ENCODE measurements at regions not wholly inside any gene's neighbourhood (a gene's known extent, or its start where the extent isn't known, plus 50 kb on each side); places are given as distances from the start of the nearest gene placed in this dataset.

- no peak for DNase-seq
Observed at GRCh38 chr1:195328102-195328501, 1280.1 kb downstream of the KCNT2 start.

DNA sequence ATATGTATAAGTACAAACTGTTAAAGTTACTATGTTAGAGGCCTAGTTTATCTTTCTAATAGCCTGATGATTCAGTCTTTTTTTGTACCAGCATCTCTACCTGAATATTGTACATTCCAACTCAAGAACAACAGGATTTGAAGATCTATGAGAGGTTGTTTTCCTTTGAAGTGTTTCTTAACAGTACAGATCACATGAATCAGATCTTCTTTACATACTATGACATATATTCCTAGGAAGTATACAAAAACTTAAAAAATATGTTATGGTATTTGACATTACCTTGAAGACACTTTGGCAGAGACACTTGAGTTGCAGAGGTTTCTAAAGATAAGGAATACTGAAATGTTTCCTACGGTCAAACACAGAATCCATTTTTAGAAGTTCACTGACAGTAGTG lies 1280.9 kb downstream of the KCNT2 start:
- DNase-seq: no peak

DNA sequence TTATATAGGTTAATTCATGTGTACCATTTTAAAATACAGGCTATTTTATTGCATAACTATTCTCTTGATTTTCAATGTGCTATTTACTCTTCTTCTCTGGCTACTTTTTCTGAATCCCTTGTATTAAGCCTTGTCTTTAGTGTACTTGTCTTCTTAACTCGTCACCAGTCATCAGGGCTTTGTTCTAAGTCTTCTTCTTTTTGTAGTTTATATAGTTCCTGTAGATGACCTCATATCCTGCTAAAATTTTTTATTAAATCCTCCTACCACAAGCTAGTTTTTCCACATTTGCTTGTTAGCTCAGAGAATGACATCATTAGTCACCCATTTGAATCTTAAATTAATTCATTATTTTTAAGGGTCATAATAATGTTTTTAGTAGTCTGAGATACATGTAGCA lies 1281.9 kb downstream of the KCNT2 start:
- DNase-seq: no peak

GRCh38 chr1:195325181-195325580 lies 1283.1 kb downstream of the KCNT2 start:
- DNase-seq: no peak

GRCh38 chr1:195306281-195306680 lies 1302.0 kb downstream of the KCNT2 start:
- DNase-seq: no peak

GRCh38 chr1:195294911-195295310 lies 1313.3 kb downstream of the KCNT2 start:
- no peak for DNase-seq

- DNase-seq: no peak
Observed at GRCh38 chr1:195278644-195279043, 1329.6 kb downstream of the KCNT2 start.

DNA sequence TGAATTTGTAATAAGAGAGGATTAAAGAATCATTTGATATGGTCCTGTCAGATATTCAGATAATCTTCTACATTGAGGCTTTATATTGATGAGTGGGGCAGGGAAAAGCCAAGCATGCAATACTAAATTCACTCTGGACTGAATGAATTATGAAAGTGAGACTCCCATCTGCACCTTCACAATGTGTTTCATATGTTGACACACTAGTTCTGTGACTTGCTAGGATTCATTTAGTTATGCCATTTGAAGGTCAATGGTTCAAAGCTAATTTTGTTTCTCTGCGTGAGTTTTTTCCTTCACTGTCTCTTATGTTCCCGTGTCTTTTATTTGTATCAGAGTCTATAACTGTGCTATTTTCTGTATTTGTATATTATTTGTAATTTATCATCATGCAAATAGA lies 1332.5 kb downstream of the KCNT2 start:
- no peak for DNase-seq

GRCh38 chr1:195251900-195252299 lies 1356.3 kb downstream of the KCNT2 start:
- no peak for DNase-seq

DNA sequence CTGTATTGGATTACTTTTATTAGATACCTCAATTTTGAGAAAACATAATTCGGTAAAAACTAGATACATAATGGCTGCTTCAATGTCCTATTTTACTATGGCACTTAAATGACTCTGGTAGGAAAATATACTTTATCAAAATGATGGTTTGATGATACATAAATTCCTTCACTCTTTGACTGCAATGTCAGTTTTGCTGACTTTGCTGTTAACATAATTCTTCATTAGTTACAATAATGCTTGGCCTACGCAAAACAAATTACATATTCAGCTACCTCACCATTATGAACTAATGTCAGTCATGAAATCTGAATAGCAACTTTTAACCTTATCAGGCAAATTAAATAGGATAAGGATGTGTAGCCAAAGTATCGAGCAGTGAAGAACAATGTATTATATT lies 1364.7 kb downstream of the KCNT2 start:
- DNase-seq: no peak

DNA sequence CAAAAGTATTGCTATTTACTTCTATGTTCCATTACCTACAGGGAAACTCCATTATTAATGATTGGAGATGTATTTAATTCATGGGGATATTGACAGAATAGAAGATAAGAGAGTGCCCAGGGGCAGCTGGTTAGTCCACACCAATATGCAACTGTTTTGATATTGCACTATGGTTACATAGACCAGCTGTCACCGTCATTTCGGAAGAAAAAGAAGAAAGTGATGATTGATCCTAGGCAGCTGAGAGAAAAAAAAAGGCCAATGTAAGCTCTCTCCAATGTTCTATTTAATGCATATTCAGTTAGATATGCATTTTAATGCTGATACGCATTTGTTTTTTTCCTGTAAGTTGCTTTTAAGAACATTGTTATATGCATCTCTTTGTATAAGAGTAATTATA lies 1367.2 kb downstream of the KCNT2 start:
- DNase-seq: no peak

DNA sequence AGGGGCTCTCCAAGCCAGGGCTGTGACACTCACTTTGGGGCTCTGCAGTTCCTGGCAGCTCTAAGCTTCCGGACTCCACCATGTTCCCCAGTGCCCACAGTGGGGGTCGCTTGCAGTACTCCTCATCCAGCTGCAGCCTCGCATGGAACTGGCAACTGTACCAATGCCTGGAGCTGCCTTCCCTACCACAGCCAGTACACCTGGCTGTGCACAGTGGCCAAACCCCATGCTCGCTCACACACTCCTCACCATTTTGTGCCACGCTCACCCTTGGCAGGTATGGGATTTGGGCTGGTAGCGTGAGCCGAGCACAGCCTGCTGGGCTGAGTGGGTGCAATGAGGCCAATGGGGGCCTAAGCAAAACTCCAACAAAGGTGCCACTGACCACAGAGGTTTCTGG lies 1369.9 kb downstream of the KCNT2 start:
- no peak for DNase-seq

DNA sequence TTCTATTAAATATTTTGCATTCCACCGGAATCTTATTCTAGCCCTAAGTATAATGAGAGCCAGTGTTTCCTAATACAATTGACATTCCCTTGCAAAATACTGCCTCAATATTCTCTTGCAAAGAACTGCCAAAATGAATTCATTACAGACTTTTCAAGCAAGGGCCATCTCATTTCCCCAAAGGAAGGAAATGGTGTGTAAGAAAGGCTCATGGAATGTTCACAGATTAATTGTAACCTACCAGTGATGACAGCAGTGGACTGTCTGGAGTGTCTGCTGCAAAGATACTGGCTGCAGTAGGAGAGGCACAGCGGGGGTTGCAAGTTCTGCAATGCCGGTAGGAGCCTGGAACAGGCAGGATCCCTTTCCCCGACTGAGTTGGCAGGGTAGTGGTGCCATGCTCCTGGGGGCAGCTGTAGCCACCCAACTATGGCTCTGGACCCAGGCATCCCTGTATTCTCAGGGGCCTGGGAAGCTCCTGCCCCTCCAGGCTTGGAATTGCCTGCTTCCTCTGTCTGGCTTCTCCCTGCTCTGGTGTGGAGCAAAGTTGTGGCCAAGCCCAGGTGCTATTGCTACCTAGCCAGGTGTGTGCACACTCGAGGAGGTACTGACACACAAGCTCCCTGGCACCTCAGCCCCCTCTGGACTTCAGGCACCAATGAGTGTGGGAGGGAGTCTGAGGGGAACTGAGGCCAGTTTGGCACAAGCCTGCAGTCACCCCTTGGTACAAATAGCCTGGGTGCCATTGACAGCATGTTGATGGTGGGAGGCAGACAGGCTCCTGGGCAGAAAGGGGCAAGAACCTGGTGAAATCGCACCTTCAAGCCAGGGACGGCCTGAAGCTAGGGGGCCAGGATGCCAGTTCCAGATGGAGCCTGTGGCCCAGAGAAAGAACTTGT lies 1371.0 kb downstream of the KCNT2 start:
- no peak for DNase-seq

DNA sequence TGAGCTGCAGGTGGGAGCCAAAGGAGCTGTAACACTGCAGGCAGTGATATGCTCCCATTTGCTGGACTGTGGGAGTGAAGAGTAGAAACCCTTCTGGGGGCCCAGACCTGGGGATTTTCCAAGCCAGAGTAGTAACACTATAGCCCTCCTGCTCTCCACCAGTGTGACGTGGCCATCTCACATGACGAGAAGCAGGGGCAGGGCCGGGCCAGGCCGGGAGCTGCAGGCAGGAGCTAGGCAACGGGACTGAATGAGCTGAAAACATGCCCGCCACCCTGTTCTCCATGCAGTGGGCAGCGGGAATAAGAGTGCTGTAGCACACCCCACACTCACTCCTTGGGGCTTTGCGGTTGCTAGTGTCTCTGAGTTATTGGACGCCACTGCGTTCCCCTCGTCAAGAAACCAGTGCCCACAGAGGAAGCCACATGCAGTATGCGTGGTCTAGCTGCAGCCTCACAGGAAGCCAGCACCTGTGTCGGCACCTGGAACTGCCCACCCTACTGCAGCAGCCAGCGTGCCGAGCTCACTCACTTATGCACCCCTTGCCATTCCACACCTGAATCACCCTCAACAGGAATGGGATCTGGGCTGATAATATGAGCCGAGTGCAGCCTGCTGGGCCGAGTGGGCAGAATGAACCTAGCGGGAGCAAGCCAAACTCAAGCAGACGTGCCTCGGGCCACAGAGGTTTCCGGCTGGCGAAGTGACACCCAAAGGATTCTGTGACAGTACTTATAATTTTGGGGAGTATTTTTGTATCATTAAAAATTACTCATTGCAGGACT lies 1389.6 kb downstream of the KCNT2 start:
- DNase-seq: no peak

DNA sequence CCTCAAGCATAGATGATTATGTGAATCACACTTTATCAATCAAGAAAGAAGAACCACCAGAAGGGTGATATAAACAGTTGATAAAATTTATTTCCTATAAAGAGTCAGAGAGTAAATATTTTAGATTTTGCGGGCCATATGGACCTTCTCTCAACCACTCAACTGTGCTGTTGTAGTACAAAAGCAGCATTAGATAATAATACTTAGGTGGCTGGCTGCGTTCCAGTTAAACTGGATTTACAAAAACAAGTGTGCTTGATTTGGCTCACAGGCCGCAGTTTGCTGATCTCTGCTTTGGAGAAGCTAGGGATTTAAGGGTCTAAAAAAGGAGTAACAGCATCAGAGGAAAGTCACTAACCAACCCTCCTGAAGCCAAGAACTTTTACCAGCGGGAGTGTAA lies 1406.0 kb downstream of the KCNT2 start:
- DNase-seq: no peak

DNA sequence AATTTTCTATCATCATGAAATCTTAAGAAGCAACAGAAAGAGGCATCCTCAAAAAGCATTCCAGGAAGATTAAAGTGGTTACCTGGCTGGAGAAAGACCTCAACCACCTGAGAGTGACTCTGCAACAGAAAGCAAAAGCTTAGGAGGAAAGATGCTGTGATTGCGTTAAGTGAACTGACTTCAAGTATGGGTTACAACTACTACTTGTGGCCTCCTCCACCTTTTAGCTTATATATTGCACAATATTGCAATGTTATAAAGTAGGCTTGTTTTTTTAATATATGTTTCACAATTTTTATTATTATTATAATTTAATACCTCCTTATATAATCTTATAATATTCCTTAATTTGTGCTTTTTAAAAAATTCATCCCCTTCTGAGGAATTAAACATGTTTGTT lies 1407.5 kb downstream of the KCNT2 start:
- no peak for DNase-seq

DNA sequence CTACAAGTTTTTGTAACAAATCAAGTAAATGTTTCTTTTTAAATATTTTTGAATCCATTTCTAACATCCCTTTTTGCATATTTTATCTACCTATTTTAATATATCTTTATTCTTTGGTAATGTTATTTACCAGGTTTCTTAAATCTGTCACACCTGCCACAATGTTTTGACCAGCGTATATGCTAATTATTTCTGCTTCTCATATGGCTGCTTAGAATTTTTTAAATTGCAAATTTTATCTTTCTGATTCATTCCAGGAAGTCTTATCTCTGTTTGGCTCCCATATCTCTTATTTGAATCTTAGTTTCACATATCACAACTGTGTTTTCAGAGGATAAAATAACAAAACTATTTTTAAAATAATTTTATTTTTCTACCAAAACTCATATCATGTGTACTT lies 1411.1 kb downstream of the KCNT2 start:
- no peak for DNase-seq

DNA sequence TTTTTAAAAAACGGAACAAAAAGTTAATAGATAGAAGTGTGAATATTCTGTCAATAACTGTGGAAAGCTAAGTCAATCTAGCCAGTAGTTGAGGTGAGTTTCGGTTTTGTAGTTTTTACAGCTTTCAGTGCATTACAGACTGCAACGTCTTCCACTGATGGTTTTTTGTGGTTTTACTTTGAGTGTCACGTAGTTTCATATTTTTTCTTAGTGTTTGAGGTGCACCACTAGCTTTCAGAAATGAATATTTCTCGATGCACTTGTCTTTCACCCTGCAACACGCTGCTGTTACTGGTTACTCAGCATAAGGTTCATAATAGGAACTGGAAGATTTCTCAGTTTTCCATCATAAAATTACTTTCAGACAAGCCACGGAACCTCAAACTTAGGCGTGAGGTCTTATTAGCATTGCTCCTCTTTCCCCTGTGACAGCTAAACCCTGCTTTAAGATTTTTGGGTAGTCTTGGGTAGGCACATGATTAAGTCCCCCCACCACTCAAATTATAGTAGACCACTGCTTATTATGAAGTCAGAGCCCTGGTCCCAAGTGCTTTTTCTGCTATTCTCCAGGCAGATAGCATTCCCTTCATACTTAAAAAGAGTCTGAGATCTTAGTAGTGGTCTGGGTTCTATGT lies 1412.7 kb downstream of the KCNT2 start:
- DNase-seq: peak; percentile 10

DNA sequence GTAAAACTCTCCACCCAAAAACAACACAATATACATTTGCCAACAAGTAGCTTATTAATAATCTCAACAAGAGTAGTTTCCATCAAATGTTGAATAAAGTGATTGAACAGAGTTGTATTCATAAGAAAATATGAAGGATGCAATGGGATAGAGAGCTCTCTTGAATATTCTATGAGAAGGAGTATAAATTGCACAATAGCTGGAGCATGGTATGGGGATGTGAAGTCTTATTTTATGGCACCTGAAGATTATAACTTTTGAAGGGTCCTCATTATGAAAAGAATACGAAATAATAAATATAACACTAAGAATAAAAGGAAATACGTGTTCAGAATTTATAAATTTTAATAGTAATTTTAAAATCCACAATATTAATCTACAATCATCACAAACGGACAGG lies 1415.1 kb downstream of the KCNT2 start:
- no peak for DNase-seq

- no peak for DNase-seq
Observed at GRCh38 chr1:195188821-195189220, 1419.4 kb downstream of the KCNT2 start.

DNA sequence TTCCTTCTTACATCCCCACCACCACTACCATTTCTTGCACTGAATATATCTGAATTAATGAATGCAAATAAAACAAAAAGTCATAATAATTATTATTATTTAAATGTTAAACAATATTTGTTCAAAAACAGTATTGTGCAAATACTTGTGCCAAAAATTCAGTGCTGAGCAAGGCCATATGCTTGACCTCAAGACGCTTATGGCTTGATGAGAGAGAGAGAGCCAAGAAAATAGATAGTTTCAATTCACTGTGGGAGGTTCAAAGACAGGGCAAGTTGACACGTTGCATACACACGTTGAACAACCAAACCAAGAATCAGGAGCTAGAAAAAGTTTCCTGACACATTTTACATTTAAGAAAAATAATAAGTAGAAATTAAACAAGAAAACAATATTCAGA lies 1421.7 kb downstream of the KCNT2 start:
- no peak for DNase-seq

- DNase-seq: no peak
Observed at GRCh38 chr1:195185736-195186135, 1422.5 kb downstream of the KCNT2 start.

DNA sequence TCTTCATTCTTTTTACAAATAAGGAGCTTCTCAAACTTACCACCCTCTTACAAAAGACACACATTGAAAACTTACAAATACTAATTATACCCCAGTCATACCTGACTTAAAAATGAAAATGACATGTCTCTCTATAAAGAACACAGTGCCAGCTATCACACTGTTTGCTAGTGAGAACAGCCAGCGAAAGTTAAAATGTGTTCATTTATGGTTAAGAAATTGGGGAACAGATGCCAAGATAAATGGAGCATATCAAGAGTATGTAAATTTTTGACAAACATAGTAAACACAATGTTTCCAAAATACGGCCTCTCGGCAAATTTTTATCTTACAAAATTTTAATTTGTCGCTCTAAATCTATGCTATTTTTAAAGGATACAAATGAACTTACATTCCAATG lies 1422.9 kb downstream of the KCNT2 start:
- no peak for DNase-seq

DNA sequence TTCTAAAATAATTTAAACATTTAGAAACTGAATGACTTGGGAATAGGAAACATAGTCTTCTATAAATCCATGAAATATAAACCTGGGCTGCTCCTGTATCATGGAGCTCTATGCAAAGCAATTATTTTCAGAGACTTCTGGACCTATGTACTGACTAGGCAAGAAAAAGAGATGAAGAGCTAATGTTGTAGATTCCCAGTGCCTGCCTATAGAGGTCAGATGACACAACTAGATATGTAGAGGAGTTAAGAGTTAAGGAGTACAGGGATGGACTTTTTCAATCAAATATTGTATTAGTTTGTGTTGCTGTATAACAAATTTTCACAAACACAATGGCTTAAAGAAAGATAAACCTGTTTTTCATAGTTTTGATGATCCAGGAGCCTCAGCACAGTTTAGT lies 1434.5 kb downstream of the KCNT2 start:
- DNase-seq: no peak

Data from activated naive CD4-positive, alpha-beta T cell treated with Interleukin-2 at 50 U/mL for 16 hours (primary cell).